ENCODE measurements at regions not wholly inside any gene's neighbourhood (a gene's known extent, or its start where the extent isn't known, plus 50 kb on each side); places are given as distances from the start of the nearest gene placed in this dataset.

DNA sequence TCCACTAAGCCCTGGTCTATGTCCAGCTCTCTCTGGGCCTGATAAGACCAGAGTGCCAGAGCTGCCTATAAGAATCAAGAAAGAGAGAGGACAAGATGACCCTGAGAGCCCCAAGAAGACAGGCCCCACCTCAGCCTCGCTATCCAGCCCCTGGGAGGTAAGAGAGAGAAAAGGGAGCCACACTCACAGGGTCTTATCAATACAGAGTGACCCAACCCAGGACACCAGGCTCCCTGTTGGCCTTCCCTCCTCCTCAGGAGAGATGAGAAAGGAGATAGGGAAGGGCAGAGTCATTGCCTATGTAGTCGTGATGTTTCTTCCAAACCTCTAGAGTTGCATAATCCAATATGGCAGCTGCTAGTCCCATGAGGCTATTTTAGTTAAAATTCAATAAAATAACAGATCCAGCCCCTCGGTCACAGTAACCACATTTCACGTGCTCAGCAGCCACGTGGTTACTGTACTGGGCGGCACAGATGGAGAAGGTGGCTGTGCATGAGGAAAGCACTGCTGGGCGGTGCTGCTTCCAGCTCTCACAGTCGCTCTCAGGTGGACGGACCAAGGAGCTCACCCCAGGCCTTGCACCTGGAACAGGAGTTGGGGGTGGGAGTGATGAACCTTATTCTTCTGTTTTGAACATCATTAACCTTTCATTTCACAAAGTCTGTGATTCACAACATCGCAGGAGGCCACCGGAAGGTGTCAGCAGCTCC is 525.8 kb downstream of the SHQ1 start:
- DNase-seq (ENCODE audit: low read depth, low spot score): no peak
- no peak overlapping the region for H3K27ac ChIP-seq

DNA sequence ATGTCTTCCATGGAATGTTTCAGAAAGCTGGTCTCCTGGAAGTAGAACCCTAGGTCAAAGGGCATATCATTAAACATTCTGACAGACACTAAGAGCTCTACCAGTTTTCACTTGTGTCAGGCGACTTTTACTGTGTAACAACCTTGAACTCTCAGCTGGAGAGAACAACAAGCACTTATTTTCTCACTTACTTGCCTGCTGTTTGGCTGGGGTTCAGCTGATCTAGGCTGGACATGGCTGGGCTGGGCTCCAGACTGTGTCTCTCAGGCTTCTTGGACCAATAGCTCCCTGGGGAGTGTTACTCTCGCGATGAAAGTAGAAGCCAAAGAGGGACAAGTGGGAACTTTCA is 527.3 kb downstream of the SHQ1 start:
- no peak for DNase-seq (ENCODE audit: low read depth, low spot score)
- H3K27ac ChIP-seq: no peak overlapping the region

DNA sequence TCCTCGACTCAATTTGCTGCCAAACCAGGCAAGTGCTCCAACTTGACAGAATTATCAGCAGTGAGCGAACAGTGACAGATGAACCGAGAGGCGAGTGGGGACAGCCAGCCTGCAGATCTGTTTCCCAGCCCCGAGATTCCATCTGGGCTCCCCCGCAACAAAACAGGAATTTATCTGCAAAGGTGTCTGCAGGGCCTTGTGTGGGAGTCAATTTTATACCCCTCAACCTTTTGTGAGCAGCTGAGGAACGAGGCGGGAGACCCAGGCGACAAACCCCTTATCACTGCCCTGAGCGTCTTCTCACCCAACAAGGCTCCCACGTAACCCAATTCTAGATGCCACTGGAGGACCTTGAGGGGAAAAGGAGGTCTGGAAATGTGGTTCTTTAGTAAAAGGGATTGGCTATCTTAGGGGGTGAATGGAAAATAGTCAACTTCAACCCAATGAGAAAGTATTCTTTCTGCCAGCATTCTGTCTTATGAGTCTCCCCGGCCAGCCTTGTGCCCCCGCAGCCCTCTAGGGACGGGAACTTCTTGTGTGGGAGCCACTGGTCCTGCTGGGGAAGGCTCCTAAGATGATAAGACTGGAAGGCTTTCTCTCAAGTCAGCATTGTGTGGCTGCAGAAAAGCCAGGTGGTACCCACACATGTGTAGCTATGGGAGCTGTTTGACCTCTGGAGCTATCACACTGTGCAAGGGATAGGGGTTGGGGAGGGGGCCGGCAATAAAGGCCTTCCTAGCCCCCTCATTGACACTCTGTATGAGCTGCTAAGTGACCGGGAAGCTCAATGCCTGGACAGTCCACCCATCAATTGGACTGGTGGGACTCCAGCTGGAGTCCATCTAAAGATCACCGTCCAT is 527.9 kb downstream of the SHQ1 start:
- no peak overlapping the region for H3K27ac ChIP-seq
- DNase-seq (ENCODE audit: low read depth, low spot score): no peak

DNA sequence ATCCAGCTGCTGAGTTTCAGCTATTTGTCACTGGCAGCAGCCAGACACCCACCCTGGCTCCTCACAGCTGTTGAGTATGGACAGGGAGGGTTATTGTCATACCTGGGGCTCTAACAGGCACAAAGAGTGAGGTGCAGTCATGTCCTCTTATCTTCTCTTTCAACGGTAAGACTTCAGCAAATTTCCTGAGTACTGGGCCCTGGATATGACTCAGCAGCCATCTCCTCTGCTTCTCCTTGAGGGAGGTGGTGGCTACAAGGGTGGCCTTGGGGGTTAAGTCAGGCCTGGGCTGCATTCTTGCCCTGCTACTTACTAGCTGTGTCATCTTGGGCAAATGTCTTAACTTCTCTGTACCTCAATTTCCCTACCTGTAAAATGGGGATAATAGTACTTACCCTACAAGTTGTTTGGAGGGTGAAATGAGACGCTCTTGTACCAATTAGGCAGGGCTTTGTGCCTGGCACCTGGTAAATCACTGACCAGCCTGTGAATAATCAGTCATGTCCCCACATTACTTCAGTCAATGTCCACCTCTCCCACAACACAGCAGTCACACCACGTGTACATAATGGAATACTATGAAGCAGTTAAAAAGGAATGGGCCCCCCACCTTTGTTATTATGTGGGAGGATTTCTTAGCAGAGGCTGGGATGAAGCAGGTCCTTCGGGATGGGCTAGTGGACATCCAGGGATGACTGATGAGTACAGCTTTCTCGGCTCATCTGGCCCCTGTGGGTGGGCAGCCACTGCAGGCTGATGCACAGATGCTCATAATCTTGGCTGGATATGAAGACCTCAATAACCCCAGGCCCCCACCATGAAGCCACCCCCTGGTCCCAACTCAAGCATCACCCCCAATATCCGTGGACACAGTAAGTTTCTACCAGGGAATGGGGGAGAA is 528.8 kb downstream of the SHQ1 start:
- no peak for DNase-seq (ENCODE audit: low read depth, low spot score)
- H3K27ac ChIP-seq: no peak overlapping the region

DNA sequence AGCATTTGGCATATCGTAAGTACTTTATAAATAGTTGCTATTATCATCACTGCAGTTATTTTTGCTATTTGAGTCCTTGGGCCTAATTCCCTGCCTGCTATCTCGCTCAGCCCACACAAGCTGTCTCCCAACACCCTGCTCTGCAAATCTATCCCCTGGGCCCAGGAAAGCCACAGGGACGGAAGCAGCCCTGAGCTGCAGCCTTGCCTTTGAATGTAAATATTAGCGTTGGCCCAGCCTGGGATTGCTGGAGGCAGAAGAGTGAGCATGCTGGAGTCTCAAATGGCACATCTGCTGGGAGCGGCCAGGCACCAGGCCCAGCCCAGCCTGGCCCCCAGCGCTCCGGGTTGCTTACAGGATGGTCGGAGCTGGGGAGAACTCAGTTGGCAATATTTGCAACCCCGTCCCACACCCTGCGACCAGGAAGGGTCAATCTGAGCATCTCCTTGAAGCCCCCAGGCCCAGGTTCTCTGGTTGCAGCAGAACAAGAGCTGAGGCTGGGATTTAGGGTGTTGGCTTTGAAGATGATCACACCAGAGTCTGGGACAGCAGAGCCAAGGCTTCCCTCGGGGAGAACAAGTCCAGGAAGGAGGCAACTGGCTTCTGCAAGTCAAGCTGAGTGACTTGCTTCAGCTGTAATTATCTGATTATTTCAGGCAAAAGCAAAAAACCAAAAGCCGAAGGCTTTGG is 529.6 kb downstream of the SHQ1 start:
- H3K27ac ChIP-seq: no peak overlapping the region
- DNase-seq (ENCODE audit: low read depth, low spot score): no peak

DNA sequence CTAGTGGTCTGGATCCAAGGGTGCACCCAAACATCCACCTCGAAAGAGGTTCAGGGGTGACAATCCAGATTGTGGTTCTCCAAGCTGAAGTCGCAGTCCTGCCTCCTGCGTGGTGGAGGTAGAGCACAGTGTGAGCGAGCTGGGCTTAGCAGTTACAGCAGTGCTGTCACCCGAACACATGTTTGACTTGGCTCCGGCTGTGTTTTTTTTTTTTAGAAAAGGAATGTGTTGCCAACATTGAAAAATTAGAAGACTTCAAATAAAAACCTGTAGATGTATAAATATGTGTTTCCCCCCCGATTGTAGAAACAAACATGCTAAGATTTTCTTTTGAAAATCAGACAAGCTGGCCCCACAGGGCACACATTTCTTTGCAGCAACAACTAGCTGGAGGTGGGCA is 530.8 kb downstream of the SHQ1 start:
- no peak overlapping the region for H3K27ac ChIP-seq
- DNase-seq (ENCODE audit: low read depth, low spot score): no peak

DNA sequence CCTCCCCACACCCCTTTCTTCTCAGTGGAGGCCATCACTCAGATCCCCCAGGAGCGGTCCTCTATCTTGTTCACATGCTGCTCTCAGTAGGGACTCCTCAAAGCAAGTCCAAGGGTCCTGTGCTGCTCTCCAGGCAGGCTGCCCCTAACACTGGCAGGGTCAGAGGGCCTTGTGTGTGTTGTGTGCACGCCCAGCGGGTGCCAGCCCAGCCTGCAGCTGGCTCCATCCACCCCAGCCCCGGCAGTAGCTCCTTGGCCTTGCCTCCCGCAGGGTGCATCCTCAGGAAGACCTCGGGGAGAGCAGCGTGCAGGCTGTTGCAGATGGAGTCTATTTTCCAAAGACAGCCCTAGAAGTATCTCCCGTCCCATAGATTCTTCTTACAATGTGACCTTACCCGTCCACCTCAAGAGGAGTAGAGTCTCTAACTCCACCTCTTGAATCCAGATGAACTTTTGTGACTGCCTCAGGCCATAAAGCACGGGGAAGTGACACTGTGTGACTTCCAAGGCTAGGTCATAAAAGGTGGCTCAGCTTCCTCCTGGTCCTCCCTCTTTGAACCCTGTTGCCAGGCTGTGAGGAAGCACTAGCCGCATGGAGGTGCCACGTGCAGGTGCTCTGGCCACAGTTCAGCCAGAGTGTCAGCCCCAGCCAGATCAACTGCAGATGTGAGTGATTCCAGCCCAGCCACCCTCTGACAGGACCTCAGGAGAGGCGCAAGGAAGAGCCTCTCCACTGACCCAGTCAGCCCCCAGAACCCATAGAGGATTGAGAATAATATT is 531.6 kb downstream of the SHQ1 start:
- no peak overlapping the region for H3K27ac ChIP-seq
- no peak for DNase-seq (ENCODE audit: low read depth, low spot score)

DNA sequence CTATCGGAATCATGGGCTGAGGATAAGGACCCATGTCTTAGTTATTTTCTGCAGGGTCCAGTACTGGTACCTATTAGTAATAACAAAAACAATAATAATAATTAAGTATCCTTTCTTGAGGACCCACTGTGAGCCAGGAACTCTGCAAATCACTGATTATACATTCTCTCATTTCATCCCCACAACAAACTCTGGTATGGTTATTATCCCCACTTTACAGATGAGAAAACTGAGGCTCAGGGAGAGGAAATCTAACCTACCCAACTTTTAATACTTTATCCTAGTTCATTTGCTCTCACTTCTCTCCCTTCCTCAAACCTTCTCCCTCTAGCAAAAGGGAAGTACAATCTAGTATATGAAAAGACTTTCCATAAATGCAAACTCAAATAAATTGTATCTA is 528.4 kb upstream of the PROK2 start:
- no peak overlapping the region for H3K27ac ChIP-seq
- DNase-seq (ENCODE audit: low read depth, low spot score): no peak

DNA sequence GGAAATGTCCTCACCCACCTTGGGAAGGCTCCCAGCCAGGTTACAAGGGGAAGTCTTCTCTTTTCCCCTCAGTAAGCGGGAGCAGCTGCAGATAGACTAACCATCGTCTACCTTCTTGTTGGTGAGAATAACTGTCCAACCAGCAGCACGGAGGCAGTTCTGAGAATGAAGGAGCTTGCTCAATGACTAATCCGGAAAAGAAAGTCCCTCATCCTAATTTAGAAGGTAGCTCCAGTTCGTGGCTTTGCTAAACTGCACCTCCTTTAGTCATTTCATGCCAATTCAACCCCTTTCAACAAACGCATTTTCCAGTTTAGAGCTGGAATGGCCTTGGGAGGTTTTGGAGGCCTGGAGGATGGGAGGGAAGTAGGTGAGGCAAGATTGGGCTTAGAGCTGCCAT is 527.4 kb upstream of the PROK2 start:
- no peak for DNase-seq (ENCODE audit: low read depth, low spot score)
- H3K27ac ChIP-seq: no peak overlapping the region

DNA sequence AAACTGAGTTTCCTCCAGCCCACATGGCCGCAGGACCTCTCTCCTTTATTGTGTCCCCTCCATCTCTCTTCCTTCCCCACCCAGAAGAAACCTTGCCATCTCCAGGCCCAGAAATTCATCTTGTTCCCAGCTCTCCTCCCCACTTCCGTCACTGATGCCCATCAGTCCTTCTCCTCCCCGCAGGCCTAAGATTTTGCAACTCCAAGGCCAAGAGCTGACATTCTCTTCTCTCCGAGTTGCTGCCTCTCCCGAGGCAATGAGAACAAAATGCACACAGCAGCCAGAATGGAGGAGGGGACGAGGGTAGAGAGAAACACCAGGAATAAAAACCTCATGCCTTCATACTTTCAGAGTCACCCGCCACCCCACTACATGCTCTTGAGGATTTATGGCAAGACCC is 526.5 kb upstream of the PROK2 start:
- H3K27ac ChIP-seq: no peak overlapping the region
- DNase-seq (ENCODE audit: low read depth, low spot score): no peak

DNA sequence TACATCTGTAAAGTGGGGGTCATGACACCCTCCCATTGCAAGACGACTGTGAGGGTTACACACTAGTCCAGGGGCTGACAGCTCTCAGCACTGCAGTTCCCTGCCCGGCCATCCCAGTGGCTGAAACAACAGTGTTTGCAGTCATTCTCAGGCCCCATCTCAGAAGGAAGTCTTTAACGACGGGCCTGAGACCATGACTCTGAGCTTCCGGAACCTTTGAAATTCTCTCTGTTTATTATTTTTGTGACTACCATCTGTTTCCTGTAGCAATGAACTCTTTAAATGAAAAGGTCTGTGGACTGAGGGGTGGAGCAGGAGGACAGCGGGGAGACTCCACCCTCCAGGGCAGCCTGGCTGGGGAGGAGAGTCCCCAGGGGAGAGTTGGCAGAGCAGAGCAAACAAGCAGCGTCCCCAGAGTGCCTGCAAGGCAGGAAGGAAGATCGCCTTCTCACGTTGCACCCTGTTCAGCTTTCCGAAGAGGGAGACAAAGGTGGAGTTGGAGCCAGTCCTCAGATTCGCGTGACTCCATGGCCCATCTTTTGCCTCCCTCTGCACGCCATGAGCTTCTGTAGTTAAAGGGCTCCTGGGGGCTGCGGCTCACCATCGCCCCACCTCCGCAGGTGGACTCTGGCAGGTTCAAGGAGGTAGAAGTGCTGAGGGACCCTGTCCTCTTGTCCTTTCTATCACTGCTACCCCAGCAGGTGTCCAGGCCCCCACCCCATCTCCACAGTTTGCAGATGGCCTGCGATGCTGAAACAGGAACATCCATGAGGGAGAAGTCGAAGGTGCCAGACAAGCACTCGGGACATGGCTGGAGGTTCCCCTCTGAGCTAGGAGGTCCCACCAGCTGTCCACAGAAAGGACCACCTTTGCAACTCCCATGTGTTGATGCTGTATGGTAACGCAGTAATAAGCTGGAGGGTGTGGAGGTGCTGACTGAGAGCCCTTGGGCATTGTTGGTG is 525.8 kb upstream of the PROK2 start:
- H3K27ac ChIP-seq: no peak overlapping the region
- no peak for DNase-seq (ENCODE audit: low read depth, low spot score)

DNA sequence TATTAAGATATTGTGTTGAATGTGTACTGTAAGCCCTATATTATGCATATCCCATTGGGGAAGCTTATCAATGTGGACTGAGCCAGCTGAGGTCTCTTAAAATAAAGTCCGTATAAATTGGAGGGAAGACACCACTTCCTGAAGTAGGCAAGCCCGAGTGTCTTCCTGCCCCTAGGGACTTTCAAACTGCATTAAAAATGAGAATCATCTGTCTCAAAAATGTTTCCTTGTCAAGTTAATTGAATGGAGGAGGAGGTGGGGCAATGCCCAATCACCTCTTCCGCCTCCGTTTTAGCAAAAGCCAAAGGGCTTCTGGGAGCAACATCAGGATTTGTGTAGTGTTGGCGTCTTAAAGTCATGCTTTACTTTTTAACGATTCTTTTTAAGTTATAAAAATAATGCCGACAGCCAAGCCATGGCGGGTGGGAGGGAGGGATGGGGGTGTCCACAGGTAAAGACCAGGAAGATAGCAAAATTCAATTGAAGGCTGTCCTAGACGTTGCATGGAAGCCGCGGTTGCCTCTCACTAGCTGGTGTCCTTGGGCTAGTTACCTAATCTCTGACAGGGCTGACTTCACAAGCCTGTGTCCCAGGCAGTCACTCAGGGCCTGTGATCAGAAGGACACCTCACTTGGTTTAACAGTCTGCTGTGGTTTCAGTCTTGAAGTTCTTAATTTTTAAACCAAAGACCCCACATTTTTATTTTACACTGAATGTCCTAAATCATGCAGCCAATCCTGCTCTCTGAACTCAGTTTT is 524.9 kb upstream of the PROK2 start:
- no peak for DNase-seq (ENCODE audit: low read depth, low spot score)
- H3K27ac ChIP-seq: no peak overlapping the region

DNA sequence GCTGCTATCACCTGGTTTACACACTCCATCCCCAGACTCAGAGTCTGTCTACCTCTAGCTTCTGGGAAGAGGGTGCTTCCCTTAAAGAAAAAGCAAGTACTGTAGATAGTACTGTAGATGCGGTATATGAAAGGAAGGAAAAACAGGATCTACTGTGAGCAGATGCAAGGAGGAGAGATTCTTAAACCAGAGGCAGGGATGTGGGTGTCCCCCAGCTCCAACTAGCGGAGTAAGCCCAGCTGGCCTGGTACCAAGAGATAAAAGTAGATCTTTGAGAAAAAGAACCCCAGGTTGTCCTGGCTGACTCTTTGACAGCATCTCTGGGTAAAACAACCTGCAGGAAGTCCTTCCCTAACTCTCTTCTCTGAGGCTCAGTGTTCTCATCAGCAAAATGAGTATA is 523.7 kb upstream of the PROK2 start:
- no peak for DNase-seq (ENCODE audit: low read depth, low spot score)
- H3K27ac ChIP-seq: no peak overlapping the region

DNA sequence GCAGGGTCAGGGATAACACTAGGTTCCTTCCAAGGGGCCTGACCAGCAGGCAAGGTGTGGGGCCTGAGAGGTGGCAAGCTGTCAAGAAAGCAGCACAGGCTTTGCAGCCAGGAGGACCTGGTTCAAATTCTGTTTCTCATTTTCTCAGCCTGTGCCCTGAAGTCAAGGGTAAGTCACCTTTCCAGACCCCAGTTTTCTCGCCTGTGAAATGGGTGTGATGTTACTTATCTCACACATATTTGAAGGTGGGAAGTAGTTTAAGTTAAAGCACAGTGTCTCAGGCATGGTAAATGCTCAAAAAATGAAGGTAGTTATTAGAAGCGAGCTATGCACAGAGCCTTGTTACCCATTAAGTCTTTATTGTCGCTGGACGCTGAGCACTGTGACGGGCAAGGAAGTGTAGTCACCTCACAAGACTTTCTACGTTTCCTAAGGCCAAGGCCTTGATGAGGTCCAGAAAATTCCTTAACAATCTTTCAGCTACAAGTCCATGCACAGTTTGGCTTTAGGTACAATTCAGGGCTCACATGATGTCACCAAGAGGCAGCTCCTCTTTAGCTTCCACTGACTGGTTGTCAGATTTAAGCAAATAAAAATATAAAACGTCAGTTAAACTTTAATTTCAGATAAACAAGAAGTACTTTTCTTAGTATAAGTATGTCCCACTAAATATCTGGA is 522.6 kb upstream of the PROK2 start:
- DNase-seq (ENCODE audit: low read depth, low spot score): no peak

DNA sequence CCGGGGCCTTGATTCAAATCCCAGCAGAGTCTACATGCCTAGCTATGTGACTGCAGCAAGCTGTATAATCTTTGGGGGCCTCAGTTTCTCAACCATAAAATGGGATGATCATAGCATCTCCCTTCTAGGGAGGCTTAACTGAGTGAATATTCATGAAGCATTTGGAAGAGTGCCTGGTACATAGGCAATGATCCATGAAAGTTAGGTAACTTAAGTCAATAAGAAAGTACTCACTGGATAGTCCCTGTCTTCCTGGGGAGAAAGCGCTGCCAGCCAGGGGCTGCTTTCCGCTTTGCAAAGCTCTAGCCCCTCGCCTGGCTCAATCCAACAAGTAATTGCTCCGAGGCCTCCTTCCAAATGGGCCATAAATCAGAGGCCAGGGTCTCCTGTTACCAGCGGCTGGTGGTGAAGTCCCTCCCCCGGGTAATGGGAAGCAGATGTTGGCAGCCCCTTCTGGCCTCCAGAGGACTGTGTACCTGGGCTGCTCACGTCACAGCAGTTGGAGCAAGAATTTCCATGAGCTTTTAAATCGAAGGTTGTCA is 521.9 kb upstream of the PROK2 start:
- no peak for DNase-seq (ENCODE audit: low read depth, low spot score)

More for the DNA sequence above, 522.6 kb upstream of the PROK2 start:
- H3K27ac ChIP-seq: no peak overlapping the region

DNA sequence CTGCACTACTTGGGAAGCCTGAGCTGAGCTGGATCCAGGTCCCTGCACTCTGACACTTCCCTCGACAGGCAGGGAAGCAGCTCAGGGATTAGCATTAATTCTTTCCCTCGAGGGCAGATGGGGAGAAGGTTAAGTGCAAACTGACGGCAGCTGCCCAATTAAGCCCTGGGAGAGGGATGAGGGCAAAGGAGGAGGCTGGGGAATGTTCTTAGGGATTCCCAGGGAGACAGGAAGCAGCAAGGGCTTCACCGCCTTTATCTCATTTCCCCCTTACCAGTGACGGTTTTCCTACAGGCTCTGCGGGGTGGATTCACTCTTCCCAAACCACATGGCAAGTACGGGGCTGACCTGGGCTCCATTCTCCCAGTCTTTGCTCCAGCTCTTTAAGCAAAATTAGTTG is 519.0 kb upstream of the PROK2 start:
- DNase-seq (ENCODE audit: low read depth, low spot score): no peak
- H3K27ac ChIP-seq: no peak overlapping the region

More for the DNA sequence above, 521.9 kb upstream of the PROK2 start:
- no peak overlapping the region for H3K27ac ChIP-seq

DNA sequence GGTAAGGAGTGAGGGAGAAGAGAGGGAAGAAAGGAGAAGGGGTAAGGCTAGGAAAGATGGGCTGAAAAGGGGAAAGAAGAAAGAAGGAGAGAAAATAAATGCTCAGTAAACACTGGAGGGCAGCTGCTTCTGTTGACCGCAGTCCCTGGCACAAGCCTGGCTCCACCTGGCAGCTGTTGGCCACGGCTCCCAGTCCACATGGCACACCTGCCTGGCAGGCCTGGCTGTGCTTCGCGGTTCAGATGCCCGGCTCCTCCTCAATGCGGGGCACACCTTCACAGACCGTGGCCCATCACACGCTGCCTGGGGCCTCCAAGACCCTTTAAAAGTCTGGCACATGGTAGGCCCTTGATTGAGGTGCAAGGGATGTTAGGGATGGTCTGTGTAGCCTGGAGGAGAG is 516.8 kb upstream of the PROK2 start:
- no peak overlapping the region for H3K27ac ChIP-seq
- DNase-seq (ENCODE audit: low read depth, low spot score): no peak
